ENCODE measurements at regions not wholly inside any gene's neighbourhood (a gene's known extent, or its start where the extent isn't known, plus 50 kb on each side); places are given as distances from the start of the nearest gene placed in this dataset.

DNA sequence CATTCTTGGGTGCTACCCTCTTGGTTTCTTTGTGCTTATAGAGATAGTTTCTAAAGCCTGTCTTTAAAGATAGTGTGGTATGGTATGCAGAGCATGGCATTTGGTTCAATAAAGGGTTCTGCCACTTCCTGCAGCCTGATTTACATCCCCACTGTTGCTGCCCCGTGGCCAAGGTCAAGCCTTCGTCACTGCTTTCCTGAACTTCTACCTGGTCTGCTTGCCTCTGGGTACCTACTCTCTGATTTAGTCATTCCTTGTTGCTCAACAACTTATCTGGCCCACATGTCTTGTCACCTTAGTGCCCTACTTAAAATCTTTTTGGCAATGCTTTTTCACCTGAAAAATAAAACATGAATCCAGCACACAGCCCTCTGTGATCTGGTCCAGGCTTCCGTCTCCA lies 352.9 kb downstream of the LPIN1 start:
- no peak for FAIRE-seq
- DNase-seq (ENCODE audit: insufficient read length, low spot score): no peak

DNA sequence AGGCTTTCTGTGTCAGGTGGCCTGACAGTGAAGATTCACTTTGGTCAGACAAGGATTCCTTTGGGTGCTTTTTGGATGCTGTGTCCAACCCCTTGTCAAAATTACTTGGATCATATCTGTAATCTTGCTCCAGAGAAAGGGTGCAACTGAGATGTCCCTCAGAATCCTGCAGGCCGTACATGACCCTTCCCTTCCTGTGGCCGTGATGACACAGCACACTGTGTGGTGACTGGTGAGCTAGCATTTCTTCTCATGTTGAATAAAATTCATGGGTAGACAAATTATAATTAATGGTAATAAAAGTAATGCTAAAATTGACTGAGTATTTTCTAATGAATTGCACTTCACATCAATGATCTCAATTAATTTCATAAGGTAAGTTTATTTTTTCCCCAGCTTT lies 356.2 kb downstream of the LPIN1 start:
- no peak for DNase-seq (ENCODE audit: insufficient read length, low spot score)
- FAIRE-seq: no peak

DNA sequence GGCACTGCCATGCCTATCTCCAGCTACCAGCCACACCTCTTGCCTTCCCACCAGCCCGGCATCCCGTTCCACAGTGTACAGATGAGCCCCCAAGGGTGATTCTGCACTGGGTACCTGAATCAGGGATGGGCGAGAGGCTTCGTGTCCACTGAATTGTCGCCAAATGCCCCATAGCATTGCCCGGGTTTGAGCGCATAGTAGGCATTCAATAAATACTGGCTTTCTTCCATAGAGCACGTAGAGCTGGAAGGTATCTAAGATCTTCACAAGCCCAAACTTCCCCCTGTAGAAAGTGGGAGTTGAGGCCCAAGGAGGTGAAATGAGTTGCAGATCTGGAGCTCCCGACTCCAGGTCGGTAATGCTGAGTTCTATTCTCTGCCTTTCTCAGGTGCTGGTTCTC lies 358.7 kb downstream of the LPIN1 start:
- FAIRE-seq: no peak
- DNase-seq (ENCODE audit: insufficient read length, low spot score): no peak

DNA sequence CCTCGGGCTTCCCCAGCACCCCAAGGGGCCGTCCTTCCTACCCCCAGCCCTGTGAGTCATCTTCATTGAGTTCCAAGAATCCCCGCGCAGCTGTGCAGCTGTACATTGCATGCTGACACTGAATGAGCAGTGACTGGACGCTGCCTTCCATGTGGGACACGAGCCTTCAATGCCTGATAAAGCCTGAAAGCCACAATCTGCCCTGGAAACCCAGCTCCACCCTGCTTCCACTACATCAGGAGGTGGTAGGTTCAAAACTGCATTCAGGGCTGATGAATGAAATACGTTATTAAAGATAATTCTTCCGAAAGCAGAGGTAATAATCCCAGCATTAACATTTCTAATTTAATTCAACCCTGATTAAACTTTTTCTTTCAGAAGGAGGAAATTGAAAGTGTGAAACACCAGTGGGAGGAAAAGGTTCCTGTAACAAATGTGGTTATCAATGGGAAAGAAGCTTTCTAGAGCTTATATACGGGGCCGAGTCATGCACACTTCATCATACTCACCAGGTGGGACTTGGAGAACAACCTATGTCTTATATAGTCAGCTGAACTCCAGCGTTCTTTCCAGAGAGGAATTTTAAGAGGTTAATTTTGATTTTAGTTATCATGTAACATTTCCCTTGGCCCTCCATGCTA lies 360.1 kb downstream of the LPIN1 start:
- DNase-seq (ENCODE audit: insufficient read length, low spot score) (peak; percentile 91), FAIRE-seq (peak; percentile 83)

DNA sequence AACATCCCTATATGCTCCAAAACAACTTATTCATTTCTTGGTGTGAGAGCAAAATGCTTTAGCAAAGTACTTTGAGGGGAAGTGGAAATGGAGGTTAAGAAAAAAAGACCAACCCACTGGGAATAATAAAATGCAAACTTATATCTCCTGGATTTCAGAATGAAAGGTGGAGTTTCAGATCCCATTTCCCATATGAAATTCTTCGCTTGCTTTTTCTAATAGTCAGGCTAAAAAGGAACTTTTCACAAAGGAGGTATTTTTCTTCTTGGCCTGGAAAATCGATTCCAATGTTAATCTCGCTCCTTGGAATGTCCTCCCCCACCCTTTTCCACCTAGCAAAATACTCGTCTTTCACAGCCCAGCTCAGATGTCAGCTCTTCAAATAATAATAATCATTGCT lies 360.9 kb downstream of the LPIN1 start:
- no peak for FAIRE-seq
- DNase-seq (ENCODE audit: insufficient read length, low spot score): no peak

DNA sequence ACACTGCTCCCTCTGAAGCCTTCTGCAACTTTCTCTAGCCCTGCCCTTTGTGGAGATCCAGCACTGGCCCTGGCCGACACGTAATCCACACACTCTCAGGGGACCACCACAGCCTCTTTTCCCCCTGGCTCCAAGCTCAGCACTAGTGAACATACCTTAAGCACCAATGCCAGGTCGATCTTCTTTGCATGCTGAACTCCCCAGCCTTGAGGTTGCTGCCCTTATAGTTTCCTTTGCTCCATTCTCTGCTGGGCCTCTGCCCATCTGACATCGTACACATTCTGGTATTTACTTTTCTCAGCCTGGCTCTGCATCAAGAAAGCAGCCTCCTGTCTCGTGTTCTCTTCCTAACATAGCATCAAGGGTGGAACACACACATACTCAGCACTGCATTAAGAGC lies 361.5 kb downstream of the LPIN1 start:
- DNase-seq (ENCODE audit: insufficient read length, low spot score) (no peak), FAIRE-seq (no peak)

DNA sequence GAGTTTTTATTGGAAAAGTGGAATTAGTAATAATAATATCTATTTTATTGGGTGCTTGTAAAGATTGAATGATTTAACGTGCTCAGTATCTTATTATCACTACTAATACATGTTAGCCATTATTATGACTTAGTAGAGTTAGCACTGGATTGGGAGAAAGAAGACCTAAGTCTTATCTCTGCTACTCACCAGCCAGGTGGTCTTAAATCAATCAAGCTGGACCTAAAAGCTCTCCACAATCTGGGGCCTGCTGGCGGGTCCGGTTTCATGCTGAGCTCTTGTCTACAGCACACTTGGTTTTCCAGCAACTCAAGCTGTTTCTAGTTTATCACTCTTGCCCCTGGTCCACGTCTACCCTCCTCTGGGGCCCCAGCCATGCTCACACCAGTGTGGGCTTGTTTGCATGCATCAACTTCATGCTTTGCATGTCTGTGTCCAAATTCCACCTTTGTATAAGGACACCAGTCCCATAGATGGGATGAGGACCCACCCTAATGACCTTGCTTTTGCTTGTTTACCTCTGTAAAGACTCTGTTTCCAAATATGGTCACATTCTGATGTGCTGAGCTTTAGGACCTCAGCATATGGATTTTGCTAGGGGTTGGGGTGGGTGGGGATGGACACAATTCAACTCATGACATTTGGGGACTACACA lies 363.1 kb downstream of the LPIN1 start:
- FAIRE-seq: no peak
- DNase-seq (ENCODE audit: insufficient read length, low spot score): no peak

DNA sequence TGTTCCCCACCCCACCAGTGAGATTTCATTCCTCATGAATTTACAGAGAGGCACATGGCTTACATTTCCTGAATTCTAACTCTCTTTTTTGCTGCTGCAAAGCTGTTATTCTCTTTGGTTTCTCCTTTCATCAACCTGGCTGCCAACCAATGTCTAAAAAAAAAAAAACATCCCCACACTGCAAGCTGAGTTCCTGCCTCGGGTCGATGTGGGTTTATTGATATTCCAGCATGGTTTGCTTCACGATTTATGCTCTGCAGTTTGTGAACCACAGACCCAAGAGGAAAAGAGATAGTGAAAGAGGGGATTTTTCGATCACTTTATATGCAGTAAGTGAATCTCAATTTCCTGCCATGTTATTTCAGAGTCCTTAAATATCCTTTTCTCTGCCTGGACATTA lies 363.6 kb downstream of the LPIN1 start:
- FAIRE-seq (no peak), DNase-seq (ENCODE audit: insufficient read length, low spot score) (no peak)

DNA sequence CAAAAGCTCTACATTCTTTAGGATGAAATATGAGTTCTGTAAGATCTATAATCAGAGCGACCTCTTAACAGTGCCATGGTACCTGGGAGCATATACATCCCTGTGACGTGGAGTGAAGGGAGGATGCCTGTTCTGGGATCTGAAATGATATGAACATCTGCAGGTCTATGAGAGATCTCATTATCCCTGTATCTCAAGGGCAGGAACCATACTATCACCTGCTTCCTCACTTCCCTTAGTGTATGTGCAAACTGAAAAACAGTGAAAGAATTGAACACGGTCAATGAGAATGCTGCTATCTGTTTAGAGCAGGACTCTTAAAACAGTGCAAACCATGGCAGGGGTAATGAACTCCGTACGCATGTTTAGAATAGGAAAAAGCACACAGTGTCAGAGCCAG lies 364.0 kb downstream of the LPIN1 start:
- no peak for FAIRE-seq

DNA sequence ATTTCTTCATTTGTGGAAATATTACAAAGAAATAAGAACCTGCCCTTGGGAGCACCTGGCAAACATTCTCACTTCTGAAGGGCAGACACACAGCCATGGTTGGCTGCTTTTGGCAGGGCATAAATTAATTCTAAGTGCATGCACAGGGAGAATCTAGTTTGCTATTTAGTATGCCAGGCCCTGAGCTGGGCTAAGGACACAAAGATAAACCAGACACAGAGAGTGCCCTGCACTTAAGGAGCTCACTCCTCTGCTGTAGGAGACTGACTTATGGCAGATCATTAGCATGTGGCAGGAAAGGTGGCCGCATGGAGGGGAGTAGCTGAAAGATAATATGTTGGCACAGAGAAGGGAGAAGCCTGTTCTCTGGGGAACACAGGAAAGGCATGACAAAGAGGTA lies 367.0 kb downstream of the LPIN1 start:
- FAIRE-seq (no peak), DNase-seq (ENCODE audit: insufficient read length, low spot score) (no peak)

More for the DNA sequence above, 364.0 kb downstream of the LPIN1 start:
- no peak for DNase-seq (ENCODE audit: insufficient read length, low spot score)

DNA sequence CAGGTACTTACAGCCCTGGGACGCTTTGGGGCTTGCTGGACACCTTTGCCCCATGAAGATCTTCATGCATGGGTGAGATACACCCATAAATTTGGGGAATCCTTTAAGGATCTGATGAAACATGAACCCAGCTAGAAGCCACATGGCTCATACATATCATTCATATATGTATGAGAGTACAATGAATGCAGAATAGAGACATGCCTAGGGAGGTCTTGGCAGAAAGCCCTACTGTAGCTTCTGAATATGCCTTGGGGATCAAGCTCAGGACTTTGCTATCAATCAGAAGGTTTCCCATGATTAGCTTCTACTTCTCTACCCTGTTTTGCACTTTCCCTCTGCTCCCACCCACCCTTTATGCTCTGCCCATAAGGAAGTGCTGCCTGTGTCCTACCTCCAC lies 368.4 kb downstream of the LPIN1 start:
- FAIRE-seq (no peak), DNase-seq (ENCODE audit: insufficient read length, low spot score) (no peak)

DNA sequence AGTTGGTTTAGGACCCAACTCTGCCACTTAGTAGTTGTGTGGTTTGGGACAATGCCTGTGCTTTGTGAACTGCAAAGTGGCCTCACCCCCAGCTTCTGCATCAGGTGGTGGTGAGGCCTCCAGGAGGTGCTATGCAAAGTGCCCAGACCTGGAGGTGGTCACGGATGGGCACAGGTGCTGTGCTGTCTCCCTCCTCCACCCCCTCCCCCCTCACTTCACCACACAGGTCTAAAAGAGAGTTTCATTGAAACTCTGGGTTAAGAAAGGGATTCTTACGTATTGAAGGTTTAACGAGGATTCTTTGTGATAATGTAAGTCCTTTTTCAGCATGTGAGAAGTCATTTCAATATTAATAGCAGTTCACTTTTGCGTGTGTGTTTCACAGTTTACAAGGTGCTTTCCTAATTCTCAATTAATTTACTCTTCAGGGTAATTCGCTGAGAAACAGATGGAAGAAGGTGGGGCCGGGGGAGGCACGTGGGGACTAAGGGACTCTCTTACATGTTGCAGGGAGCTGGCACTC lies 369.9 kb downstream of the LPIN1 start:
- DNase-seq (ENCODE audit: insufficient read length, low spot score) (no peak), FAIRE-seq (no peak)

DNA sequence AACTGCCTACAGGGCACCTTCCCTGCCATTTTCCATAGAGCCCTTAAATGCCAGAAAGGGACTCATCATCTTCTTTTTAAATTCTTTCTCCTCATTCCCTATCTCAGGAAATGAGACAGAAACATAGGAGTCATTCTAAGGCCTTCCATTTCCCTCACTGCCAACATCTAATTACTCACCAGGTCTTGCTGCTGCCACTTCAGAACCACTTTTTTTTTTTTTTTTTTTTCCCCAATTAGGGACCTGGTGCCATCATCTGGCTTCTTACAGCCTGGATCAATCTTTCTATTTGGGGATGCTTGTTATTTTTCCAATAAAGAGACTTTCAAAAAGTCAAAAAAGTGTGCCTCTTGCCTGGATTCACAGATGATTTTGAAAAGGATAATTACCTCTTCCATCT lies 373.4 kb downstream of the LPIN1 start:
- DNase-seq (ENCODE audit: insufficient read length, low spot score): no peak

DNA sequence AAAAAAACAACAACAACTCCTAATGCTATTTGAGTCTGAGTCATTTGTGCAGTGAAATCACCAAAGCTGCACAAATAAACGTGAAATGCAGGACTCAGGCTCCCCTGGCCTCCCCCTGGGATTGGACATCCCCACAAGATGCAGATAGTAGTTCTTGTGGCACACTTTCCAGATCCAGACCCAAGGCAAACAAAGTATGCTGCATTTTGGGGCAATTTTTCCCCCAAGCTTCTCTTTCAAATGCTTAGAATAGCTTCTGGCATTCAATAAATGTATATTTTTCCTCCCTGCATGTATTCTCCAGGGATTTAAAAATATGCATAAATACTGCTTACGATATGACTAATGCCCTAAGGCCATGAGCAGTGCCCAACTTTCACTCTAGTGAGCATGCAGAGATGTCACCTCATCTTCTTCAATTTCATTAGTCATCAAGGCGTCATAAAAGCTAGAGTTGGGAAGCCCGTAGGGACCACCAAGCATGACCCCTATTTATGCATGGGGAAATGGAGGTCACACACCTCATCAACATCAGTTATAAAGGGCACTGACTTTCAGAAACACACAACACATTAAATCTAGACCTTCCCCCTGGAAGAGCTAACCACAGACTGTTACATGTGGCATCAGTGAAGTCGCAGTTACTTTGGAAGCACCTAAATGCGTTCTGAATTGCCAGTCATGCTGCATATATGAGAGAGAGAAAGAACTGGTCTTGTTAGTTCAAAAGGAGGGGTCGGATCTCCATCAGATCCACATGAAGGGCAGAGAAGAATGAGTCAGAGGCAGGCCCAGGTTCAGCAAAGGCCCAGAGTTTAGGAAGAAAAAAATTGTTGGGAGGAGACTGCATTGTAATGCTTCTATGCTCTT lies 374.1 kb downstream of the LPIN1 start:
- DNase-seq (ENCODE audit: insufficient read length, low spot score) (peak; percentile 20), FAIRE-seq (peak; percentile 86)

More for the DNA sequence above, 373.4 kb downstream of the LPIN1 start:
- FAIRE-seq: no peak

DNA sequence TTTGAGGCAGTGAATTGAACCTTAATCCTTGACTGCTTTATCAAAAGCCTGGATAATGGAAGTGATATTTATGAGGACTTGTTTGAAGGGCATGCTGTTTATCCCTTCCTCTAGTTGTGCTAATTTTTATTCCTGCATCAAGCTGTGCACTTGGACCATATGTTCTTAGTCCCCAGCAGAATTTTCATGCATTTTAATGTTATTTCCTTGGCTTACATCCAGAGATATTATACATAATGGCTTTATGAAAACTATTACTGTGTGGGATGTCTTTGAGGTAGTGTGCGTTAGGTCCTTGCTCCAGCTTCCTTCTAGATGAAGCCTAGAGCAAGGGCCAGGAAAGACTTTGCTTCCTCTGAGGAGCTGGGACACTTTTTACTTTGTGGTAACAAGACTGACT lies 378.4 kb downstream of the LPIN1 start:
- DNase-seq (ENCODE audit: insufficient read length, low spot score) (no peak), FAIRE-seq (no peak)

DNA sequence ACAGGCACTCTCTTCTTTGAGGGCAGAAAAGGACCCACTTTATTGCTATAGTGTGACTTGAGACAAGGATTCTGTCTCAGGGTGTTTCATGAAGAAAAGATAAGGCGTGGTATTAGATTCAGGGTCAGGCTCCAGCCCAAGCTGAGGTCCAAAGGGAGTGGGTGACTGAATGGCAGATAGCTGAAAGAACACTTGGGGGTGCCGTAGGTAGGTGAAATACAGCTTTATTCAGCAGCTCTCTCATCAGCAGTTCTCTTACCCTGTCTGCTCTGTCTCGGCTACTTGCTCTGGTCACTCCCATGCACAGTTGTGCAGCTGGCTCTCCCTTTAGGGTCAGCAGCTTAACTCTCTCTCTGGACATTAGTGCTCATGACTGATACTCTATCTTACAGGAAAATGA lies 379.9 kb downstream of the LPIN1 start:
- DNase-seq (ENCODE audit: insufficient read length, low spot score): no peak
- no peak for FAIRE-seq

DNA sequence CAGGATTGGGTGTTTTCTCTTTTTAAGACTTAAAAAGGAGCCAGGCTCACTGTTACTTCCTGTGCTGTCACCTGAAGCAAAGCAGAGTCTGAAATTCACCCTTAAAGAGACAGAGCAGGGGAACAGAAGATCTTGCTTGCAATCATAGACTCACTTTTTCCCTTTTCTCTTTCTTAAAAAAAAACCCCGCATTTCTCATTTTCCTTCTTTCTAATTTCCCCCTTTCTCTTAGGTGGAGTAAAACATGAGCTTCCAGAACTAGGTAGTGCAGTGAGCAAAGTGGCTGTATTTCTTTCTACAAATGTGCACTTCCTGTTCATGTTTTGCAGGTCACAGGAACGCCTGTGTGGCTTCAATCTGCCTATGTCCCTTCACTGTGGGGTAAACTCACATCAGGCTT lies 381.2 kb downstream of the LPIN1 start:
- DNase-seq (ENCODE audit: insufficient read length, low spot score) (no peak), FAIRE-seq (no peak)

DNA sequence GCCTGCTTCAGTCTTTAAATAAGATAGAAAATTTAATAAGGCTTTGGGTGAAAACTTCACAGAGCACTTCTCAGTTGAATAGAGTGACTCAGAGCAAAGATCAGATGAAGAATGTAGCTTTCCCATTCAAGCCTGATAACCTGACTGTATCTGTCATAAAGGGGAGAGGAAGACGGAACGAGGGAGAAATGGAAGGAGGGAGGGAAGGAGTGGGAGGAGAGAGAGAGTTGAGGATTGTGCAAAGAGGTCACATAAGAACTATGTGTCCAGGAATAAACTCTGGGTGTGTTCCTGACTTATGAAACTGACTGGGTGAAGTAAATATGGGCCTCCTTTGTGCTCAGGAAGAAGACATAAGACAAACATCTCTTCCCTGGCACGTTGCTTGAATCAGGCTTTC lies 385.5 kb downstream of the LPIN1 start:
- FAIRE-seq: no peak
- DNase-seq (ENCODE audit: insufficient read length, low spot score): no peak

DNA sequence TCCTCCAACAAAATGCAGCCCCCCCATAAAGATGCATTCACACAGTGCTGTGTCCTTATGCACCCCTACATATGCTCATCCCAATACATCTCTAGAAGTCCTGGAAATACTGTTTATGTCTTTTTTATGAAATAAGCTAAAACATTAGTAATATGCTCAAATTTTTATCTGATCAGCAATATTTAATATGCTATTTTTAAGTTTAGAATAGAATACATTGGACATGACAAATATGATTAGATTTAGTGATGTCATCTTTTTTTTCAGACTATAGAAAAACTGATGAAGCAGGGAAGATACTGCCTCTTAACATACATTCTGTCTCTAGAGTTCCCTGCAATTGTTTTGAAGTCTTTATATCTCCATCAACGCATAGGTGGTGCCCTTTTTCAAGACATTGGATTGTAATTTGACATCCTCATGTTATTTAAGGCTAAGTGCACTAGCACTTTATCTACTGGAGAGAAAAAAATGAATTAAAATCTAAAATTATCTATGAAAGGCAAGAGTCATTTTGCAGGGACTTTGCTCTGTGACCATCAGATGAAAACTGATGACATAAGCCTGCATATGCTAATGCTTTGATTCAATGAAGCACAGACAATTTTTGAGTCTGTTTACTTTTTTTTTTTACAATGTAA lies 395.3 kb downstream of the LPIN1 start:
- no peak for DNase-seq (ENCODE audit: insufficient read length, low spot score)
- no peak for FAIRE-seq

DNA sequence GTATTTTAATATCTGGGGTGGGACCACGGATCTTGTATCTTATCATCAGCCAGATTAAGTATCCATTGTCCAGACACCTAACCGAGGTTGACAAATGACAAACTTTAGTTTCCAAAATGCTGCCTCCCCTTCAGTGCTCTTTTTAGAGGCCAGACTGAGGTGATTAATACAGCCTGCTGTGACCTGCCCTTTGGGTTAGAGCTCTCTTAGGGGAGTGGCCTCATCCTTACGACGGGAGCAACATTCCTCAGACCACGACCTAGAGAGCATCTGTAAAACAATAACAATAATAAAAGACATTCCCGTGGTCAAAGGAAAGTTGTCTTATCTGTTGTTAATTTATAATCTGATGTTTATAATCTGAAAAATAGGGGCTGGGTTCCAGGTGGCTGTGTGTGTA lies 405.3 kb downstream of the LPIN1 start:
- DNase-seq (ENCODE audit: insufficient read length, low spot score) (no peak), FAIRE-seq (no peak)

DNA sequence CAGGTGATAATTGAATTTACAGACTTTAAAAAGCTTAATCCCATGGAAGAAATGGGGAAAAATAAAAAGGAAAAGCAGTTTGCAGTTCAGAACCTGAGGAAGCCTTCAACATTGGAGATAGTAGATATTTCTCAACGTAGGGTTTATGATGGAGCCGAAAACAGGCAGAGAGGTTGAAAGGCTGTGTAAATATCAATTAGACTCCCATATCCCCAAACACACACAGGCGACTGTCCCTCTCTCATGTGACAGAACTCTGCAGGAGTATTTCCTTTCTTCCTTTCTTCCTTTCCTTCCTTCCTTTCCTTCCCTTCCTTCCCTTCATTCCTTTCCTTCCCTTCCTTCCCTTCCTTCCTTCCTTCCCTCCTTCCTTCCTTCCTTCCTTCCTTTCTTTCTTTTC lies 406.5 kb downstream of the LPIN1 start:
- FAIRE-seq (no peak), DNase-seq (ENCODE audit: insufficient read length, low spot score) (no peak)
